ENCODE measurements at regions not wholly inside any gene's neighbourhood (a gene's known extent, or its start where the extent isn't known, plus 50 kb on each side); places are given as distances from the start of the nearest gene placed in this dataset.
"Not testable (repeated sequence)": the region's sequence is repeated elsewhere in the genome, so short reads cannot be mapped to it uniquely, and the experiment has no call there.

DNA sequence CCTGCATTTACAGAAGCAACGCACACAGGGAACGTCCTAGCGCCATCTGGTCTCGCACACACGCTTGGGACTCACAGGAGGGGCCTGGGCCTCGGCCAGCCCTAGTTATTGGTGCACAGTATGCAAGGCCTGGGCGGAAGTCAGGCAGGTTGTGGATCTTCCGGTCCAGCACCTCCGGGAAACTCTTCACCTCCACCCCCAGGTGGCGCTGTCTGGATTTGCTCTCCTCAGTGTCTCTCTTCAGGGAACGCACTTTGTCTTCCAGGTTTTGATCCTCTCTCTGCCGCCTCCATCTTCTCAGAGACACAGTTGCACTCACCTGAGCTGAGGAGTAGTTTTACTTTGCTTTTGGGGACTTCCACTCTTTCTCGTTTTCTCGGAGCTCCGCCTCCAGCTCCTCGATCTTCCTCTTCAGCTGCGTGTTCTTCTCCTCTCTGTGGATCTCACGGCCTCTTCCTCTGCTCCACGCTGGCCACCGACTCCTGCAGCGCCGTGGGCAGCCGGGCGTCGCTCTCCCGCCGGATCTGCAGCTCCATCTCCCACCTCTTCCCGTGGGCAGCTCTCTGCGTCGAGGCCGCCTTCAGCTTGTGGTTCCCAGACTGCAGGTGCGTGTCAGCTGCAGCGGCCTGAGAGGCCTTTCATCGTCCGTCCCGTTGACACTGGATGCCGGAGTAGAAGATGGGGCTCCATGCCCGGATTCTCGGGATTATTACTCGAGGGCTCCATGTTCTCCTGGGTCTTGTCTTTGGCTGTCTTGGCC, 933.8 kb downstream of the TMEM121 start:
- peaks cover 5% of the 10 kb centered on the region for H3K4me1 Mint-ChIP-seq (ENCODE audit: low read depth)
- Histone ChIP-seq H3K27me3 (ENCODE audit: control insufficient read depth in 1 of 2, insufficient read depth in 2 of 2, low read length in 2 of 2) (no peaks in the 10 kb centered on the region), H3K27ac (ENCODE audit: low read depth in 1 of 2, low read length in 2 of 2) (no peak overlapping the region), H3K36me3 (ENCODE audit: insufficient read depth, low read length) (no peaks in the 10 kb centered on the region), H3K9me3 (ENCODE audit: control insufficient read depth in 1 of 2, insufficient read depth in 1 of 2, low read length in 2 of 2) (no peaks in the 10 kb centered on the region), H3K4me3 (ENCODE audit: low read length) (no peak overlapping the region), H3K4me1 (ENCODE audit: insufficient read depth, low read length) (peaks cover 7% of the 10 kb centered on the region)
- ChIA-PET POLR2A (interaction anchor here (0.7 kb wide), 1 partner anchor 58 kb away, joined by 3 read pairs; no protein-coding TSS in a partner anchor), CTCF (interaction anchor here (0.6 to 0.9 kb wide), 2 partner anchors 47 to 58 kb away, joined by 3 read pairs; no protein-coding TSS in a partner anchor)
- TF ChIP-seq, protein P1, sequence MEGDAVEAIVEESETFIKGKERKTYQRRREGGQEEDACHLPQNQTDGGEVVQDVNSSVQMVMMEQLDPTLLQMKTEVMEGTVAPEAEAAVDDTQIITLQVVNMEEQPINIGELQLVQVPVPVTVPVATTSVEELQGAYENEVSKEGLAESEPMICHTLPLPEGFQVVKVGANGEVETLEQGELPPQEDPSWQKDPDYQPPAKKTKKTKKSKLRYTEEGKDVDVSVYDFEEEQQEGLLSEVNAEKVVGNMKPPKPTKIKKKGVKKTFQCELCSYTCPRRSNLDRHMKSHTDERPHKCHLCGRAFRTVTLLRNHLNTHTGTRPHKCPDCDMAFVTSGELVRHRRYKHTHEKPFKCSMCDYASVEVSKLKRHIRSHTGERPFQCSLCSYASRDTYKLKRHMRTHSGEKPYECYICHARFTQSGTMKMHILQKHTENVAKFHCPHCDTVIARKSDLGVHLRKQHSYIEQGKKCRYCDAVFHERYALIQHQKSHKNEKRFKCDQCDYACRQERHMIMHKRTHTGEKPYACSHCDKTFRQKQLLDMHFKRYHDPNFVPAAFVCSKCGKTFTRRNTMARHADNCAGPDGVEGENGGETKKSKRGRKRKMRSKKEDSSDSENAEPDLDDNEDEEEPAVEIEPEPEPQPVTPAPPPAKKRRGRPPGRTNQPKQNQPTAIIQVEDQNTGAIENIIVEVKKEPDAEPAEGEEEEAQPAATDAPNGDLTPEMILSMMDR (IDR thresholded peaks at IDR 0.05), result peak; percentile 87
- DNase-seq, result peak; percentile 52 to 85 (median 61)
- no peaks in the 10 kb centered on the region for H3K36me3 Mint-ChIP-seq (ENCODE audit: low read depth)
- peak; percentile 74 for ATAC-seq (ENCODE audit: poor library complexity)
- no peak overlapping the region for H3K4me3 Mint-ChIP-seq
- intact Hi-C loops (cut with DNase I, micrococcal nuclease), result loop anchor here (1.0 kb wide), 1 partner anchor 58 kb away; no protein-coding TSS in a partner anchor
- peaks cover 4% of the 10 kb centered on the region for H3K27me3 Mint-ChIP-seq
- no peaks in the 10 kb centered on the region for H3K9me3 Mint-ChIP-seq
- H3K27ac Mint-ChIP-seq, result no peak overlapping the region

- H3K9me3 Mint-ChIP-seq, result no peaks in the 10 kb centered on the region
- ChIA-PET POLR2A (interaction anchor here (0.7 to 0.9 kb wide), 2 partner anchors 50 to 57 kb away, joined by 3 read pairs; no protein-coding TSS in a partner anchor), CTCF (no interaction called here)
- TF ChIP-seq, protein P1 (IDR thresholded peaks at IDR 0.05), result no peak
- Histone ChIP-seq H3K9me3 (ENCODE audit: control insufficient read depth in 1 of 2, insufficient read depth in 1 of 2, low read length in 2 of 2) (no peaks in the 10 kb centered on the region), H3K36me3 (ENCODE audit: insufficient read depth, low read length) (no peaks in the 10 kb centered on the region), H3K27ac (ENCODE audit: low read depth in 1 of 2, low read length in 2 of 2) (no peak overlapping the region), H3K4me3 (ENCODE audit: low read length) (no peak overlapping the region), H3K4me1 (ENCODE audit: insufficient read depth, low read length) (peaks cover 7% of the 10 kb centered on the region), H3K27me3 (ENCODE audit: control insufficient read depth in 1 of 2, insufficient read depth in 2 of 2, low read length in 2 of 2) (no peaks in the 10 kb centered on the region)
- DNase-seq (no peak), ATAC-seq (ENCODE audit: poor library complexity) (no peak)
- H3K27me3 Mint-ChIP-seq, result peaks cover 4% of the 10 kb centered on the region
- no peak overlapping the region for H3K27ac Mint-ChIP-seq
- peaks cover 5% of the 10 kb centered on the region for H3K4me1 Mint-ChIP-seq (ENCODE audit: low read depth)
- intact Hi-C loops (cut with DNase I, micrococcal nuclease), result loop anchor here (1.0 kb wide), 1 partner anchor 57 kb away; no protein-coding TSS in a partner anchor
- H3K36me3 Mint-ChIP-seq (ENCODE audit: low read depth), result no peaks in the 10 kb centered on the region
- no peak overlapping the region for H3K4me3 Mint-ChIP-seq
Measured at GRCh38 chr14:106460916-106461315, 934.5 kb downstream of the TMEM121 start.

DNA sequence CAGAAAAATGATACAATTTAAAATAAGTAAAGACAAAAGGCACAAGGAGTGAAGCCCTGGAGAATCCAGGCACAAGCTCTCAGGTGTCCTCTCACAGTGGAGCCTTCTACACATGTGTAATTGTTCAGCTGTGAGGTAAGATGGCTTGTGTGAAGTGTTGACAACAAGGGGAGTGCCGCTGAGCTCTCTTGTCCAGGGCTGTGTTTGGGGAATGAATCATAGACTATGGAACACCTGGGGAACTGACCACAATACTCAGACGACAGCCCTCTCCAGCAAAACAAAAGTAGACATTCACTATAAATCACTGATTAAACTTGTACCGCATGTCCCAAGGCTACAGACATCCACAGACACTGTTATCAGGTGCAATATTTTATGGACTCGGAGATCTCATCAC, 940.1 kb downstream of the TMEM121 start:
- H3K4me1 ChIP-seq (ENCODE audit: insufficient read depth, low read length); H3K9me3 ChIP-seq (ENCODE audit: control insufficient read depth in 1 of 2, insufficient read depth in 1 of 2, low read length in 2 of 2); H3K36me3 Mint-ChIP-seq (ENCODE audit: low read depth); H3K27ac Mint-ChIP-seq; H3K27me3 ChIP-seq (ENCODE audit: control insufficient read depth in 1 of 2, insufficient read depth in 2 of 2, low read length in 2 of 2); ATAC-seq (ENCODE audit: poor library complexity); H3K9me3 Mint-ChIP-seq; H3K27ac ChIP-seq (ENCODE audit: low read depth in 1 of 2, low read length in 2 of 2); H3K4me3 ChIP-seq (ENCODE audit: low read length); DNase-seq; H3K27me3 Mint-ChIP-seq; H3K36me3 ChIP-seq (ENCODE audit: insufficient read depth, low read length); intact Hi-C loops (cut with DNase I, micrococcal nuclease); H3K4me3 Mint-ChIP-seq: not testable (repeated sequence)
- ChIA-PET CTCF (interaction anchor here (0.8 to 1.4 kb wide), 3 partner anchors 52 to 325 kb away, joined by 3 to 7 read pairs (median 3); no protein-coding TSS in a partner anchor), POLR2A (interaction anchor here (1.2 kb wide), 1 partner anchor 45 kb away, joined by 4 read pairs; no protein-coding TSS in a partner anchor)
- peaks cover 15% of the 10 kb centered on the region for H3K4me1 Mint-ChIP-seq (ENCODE audit: low read depth)

Measured in CD4-positive, alpha-beta T cell (primary cell).